DMS53 treated with DMSO at 0.1 percent for 48 hours (cell line): ENCODE measurements at regions not wholly inside any gene's neighbourhood (a gene's known extent, or its start where the extent isn't known, plus 50 kb on each side); places are given as distances from the start of the nearest gene placed in this dataset.
"Not testable (repeated sequence)": the region's sequence is repeated elsewhere in the genome, so short reads cannot be mapped to it uniquely, and the experiment has no call there.

ENCODE experiments used
- DNase-seq: peaks from one replicate; lab custom pipeline; 2025; ENCODE audit not compliant: unreplicated experiment; lab: John Stamatoyannopoulos, UW

GRCh38 chr9:85792057-85792456, 50.3 kb upstream of the AGTPBP1 start:
- not testable (repeated sequence) for DNase-seq

DNA sequence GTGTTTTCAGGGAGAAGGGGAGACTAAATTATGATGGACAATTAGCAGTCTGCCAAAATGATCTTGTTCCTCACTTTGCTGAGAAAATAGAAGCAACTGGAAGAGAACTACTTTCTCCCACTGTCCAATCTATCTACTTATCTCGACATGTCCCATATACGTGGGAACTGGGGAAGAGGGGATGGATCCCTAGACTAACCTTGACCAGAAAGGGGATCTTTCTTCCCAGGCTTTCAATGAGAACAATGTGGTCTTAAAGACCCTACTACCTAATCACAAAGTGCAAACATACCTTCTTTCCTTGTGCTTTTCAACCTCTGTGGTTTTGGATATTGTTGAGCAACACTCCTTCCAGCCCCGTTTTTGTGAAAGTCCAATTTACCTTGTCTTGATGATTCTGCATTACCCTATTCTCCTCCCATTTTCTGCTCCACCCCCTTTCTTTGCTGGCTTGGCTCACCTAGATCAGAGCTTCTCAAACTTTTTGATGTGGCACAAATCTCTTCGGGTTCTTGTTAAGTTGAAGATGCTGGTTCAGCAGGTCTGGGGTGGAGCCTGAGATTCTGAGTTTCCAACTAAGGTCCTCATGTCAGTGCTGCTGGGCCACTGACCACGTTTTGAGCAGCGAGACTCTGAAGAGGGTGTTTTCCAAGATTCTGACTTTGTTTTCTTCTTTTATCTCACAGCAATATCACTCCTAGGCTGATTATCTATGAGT, 61.4 kb upstream of the AGTPBP1 start:
- not testable (repeated sequence) for DNase-seq

- peak; percentile 19 for DNase-seq
These were observed 63.0 kb upstream of the AGTPBP1 start for GRCh38 chr9:85804847-85805133.

DNA sequence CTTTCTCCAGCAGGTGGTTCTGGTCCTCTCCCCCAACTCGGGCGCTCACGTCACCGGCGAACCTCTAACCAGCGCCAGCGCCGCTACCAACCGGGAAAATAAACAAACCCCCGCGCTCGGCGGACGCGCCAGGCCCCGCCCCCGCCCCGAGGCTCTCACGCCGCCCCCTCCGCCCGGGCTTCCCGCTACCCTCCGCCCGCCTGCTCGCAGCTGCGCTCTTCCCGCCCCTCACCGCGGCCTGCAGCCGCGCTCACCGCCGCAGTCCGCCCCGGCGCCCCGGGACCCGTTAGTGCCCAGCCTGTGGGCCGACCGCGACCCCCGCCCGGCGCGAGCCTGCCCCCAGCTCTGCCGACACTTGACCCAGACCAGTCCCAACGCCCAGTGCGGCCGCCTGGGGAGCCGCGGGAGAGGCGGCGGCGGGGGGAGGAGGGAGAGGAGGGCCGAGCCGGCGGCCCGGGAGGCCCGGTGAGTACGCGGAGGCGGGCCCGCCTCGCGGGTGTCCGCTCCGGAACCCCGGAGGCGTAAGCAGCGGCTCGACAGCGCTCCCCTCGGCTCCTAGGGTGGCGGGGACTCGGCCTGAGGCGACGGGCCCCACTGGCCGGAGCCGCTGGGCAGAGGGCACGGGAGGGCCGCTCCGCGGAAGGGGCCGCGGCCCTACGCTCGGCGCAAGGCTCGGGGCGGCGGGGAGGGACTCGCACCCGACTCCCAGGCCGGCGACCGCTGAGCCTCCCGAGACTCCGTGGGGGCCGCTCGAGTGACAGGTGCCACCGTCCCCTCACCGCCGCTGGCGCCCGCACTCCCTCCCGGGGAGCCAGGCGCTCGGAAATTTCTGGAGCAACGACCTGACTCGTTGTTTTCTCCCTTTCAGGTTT, 63.6 kb upstream of the AGTPBP1 start:
- peak; percentile 12 for DNase-seq

- DNase-seq, result not testable (repeated sequence)
These were observed 66.6 kb upstream of the AGTPBP1 start for GRCh38 chr9:85808329-85808728.

DNA sequence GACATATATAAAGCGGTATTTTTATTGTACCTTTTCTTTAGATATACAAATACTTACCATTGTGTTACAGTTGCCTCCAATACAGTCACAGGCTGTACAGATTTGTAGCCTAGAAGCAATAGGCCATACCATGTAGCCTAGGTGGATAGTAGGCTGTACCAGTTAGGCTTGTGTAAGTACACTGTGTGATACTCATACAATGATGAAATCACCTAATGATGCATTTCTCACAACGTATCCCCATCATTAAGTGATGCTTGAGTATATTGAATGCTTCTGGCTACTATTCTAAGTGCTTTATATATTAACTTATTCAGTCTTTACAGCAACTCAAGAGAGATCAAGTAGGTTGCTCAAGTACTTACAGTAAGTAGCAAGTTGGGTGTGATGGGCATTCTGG, 71.6 kb upstream of the AGTPBP1 start:
- DNase-seq, result not testable (repeated sequence)

DNA sequence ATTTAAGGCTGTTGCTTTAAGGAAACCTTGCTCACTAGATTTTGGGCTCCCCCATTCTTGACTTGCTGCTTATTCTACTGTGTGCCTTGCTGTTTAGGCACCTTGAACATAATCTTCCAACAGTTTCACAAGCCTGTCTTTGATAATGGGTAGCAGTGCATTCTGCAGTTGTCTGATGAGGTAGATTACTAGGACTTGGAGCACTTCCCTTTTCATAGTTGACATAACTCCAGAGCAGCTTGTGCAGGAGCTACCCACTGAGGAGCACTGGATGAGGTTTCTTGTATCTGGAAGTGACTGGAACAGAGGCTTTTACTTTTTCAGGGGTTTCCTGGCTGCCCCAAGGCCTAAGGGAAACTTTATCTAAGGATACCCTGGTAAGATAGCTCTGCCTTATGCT, 73.0 kb upstream of the AGTPBP1 start:
- not testable (repeated sequence) for DNase-seq

- peak; percentile 3 for DNase-seq
These were observed 77.2 kb upstream of the AGTPBP1 start for GRCh38 chr9:85818971-85819370.

DNA sequence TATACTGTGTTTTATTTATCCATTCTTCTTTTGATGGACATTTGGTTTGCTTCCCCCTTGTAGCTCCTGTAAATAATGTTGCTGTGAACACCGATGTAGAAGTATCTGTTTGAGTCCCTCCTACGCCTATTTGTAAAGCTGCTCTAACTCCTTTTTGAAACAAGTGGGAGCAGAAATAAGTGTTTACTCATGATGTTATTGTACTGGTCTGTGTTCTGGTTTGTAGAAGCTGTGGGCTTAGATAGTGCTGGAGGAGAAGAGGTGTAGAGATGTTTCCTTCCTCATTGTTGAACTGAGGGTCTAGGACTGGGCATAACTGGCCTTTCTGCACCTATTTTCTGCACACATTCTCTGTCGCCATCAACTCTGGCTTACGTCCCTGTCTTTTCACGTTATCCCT, 78.8 kb upstream of the AGTPBP1 start:
- not testable (repeated sequence) for DNase-seq

DNA sequence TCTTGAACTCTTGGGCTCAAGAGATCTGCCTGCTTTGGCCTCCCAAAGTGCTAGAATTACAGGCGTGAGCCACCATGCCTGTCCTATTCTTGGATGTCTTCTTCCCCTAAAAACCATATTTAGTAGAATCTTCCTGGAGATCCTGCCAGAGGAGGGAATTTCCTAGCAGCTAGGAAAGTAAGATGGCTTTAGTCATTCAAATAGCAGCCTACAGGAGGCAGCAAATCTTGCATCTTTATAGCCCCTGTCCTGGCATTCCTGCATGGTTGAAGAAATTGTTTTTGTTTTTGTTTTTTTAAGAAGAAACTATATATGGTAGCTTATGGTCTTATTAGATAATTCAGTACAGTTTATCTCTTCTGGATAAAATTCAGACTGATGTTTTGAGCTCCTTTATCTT, 83.2 kb upstream of the AGTPBP1 start:
- not testable (repeated sequence) for DNase-seq

- not testable (repeated sequence) for DNase-seq
These were observed 92.8 kb upstream of the AGTPBP1 start for GRCh38 chr9:85834591-85834990.

- DNase-seq, result not testable (repeated sequence)
These were observed 97.0 kb upstream of the NAA35 start for GRCh38 chr9:85843949-85844348.

GRCh38 chr9:85847782-85848181, 93.2 kb upstream of the NAA35 start:
- not testable (repeated sequence) for DNase-seq

GRCh38 chr9:85858056-85858750, 82.7 kb upstream of the NAA35 start:
- DNase-seq, result no peak

DNA sequence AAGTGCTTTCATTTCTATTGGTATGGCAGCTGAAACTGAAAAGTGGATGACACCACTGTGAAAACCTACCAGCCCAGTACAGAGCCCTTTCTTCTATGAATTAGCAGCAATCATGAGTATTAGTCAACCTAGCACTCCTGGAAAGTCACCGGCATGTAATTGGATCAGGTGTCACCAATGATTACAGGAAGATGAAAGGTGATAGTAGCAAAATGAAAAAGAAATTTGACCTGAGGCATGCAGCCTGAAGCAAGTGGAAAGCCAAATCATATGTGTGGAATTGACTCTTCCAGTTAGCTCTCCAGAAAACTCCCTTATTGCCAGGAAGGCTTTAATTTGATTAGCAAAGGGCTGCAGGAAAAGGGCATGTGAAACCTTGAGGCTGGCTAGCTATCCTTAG, 81.2 kb upstream of the NAA35 start:
- no peak for DNase-seq

DNA sequence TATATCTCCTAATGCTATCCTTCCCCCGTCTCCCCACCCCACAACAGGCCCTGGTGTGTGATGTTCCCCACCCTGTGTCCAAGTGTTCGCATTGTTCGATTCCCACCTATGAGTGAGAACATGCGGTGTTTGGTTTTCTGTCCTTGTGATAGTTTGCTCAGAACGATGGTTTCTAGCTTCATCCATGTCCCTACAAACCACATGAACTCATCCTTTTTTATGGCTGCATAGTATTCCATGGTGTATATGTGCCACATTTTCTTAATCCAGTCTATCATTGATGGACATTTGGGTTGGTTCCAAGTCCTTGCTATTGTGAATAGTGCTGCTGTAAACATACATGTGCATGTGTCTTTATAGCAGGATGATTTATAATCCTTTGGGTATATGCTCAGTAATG, 79.1 kb upstream of the NAA35 start:
- not testable (repeated sequence) for DNase-seq

DNA sequence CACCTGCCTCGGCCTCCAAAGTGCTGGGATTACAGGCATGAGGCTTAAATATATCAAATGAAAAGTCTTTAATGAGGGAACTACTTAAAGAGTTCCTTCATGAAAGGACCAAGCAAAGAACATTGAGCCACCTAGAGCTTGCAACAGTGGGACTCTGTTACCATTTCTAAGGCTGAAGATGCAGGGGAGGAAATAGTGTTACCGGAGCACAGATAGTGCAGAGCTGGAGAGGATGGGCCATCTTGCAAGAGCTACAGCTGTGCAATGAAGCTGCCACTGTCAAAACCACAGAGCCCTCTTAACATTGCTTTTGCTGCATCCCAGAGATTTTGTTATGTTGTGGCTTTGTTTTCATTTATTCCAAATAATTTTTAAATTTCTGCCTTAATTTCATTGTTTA, 77.1 kb upstream of the NAA35 start:
- DNase-seq, result no peak

GRCh38 chr9:85871008-85871407, 69.9 kb upstream of the NAA35 start:
- no peak for DNase-seq

- DNase-seq, result not testable (repeated sequence)
These were observed 69.3 kb upstream of the NAA35 start for GRCh38 chr9:85871683-85872082.

- no peak for DNase-seq
These were observed 68.5 kb upstream of the NAA35 start for GRCh38 chr9:85872463-85872862.

DNA sequence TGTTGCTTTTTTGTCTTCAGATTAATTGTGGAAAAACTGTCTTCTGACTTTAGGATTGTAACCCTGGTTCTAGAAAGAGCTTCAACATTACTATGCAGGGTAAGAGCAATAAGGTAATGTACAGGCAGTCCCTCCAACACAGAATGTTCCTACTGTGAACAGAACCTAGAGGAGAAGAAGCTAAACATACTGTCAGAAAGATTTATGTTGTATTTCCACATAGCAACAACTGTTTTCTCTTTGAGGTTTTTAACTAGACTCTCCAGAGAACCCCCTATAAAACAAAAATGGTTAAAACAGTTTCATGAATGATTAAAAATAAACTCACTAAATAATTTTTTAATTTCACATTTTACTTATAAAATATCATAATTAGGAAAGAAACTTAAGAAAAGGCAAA, 64.3 kb upstream of the NAA35 start:
- no peak for DNase-seq
